Nucleus accumbens (tissue), 56 donors: ENCODE measurements at regions not wholly inside any gene's neighbourhood (a gene's known extent, or its start where the extent isn't known, plus 50 kb on each side); places are given as distances from the start of the nearest gene placed in this dataset.
"Not testable (repeated sequence)": the region's sequence is repeated elsewhere in the genome, so short reads cannot be mapped to it uniquely, and the experiment has no call there.

Experiments
- DNase-seq, 56 donors: peaks; one replicate each; lab custom pipeline; 2025; lab: John Stamatoyannopoulos, UW

GRCh38 chr10:130932326-130933007, 379.1 kb downstream of the TCERG1L start:
- no peak for DNase-seq

GRCh38 chr10:130933008-130933390, 378.5 kb downstream of the TCERG1L start:
- no peak for DNase-seq

- DNase-seq = no peak
Observed at GRCh38 chr10:130934293-130935127, 377.0 kb downstream of the TCERG1L start.

GRCh38 chr10:130935128-130935439, 376.4 kb downstream of the TCERG1L start:
- no peak for DNase-seq

GRCh38 chr10:130935897-130936550, 375.5 kb downstream of the TCERG1L start:
- no peak for DNase-seq

GRCh38 chr10:130936851-130937250, 374.7 kb downstream of the TCERG1L start:
- DNase-seq = no peak

GRCh38 chr10:130938051-130938450, 373.5 kb downstream of the TCERG1L start:
- DNase-seq = no peak

- not testable (repeated sequence) for DNase-seq
Observed at GRCh38 chr10:130938891-130939290, 372.6 kb downstream of the TCERG1L start.

GRCh38 chr10:130941886-130942285, 369.6 kb downstream of the TCERG1L start:
- no peak for DNase-seq

GRCh38 chr10:130952086-130952485, 359.4 kb downstream of the TCERG1L start:
- no peak for DNase-seq

GRCh38 chr10:130954326-130954905, 357.1 kb downstream of the TCERG1L start:
- DNase-seq = no peak

GRCh38 chr10:130956251-130956650, 355.3 kb downstream of the TCERG1L start:
- DNase-seq = no peak

- no peak for DNase-seq
Observed at GRCh38 chr10:130957423-130957822, 354.1 kb downstream of the TCERG1L start.

- no peak for DNase-seq
Observed at GRCh38 chr10:130958003-130958402, 353.5 kb downstream of the TCERG1L start.

- DNase-seq = no peak
Observed at GRCh38 chr10:130958981-130959751, 352.4 kb downstream of the TCERG1L start.

GRCh38 chr10:130959752-130960195, 351.7 kb downstream of the TCERG1L start:
- DNase-seq = no peak

GRCh38 chr10:130960531-130960930, 351.0 kb downstream of the TCERG1L start:
- no peak for DNase-seq

GRCh38 chr10:130961506-130962239, 349.8 kb downstream of the TCERG1L start:
- DNase-seq = no peak

- DNase-seq = no peak
Observed at GRCh38 chr10:130962240-130963051, 349.1 kb downstream of the TCERG1L start.
